GM21717 (cell line): ENCODE measurements at regions not wholly inside any gene's neighbourhood (a gene's known extent, or its start where the extent isn't known, plus 50 kb on each side); places are given as distances from the start of the nearest gene placed in this dataset.

ENCODE experiments used
- ATAC-seq: cut with Tn5 transposase; IDR thresholded peaks from one replicate; pipeline ENCODE4 v1.9.1; 2021; ENCODE audit warnings: mild to moderate bottlenecking, moderate library complexity; ENCODE audit not compliant: unreplicated experiment

DNA sequence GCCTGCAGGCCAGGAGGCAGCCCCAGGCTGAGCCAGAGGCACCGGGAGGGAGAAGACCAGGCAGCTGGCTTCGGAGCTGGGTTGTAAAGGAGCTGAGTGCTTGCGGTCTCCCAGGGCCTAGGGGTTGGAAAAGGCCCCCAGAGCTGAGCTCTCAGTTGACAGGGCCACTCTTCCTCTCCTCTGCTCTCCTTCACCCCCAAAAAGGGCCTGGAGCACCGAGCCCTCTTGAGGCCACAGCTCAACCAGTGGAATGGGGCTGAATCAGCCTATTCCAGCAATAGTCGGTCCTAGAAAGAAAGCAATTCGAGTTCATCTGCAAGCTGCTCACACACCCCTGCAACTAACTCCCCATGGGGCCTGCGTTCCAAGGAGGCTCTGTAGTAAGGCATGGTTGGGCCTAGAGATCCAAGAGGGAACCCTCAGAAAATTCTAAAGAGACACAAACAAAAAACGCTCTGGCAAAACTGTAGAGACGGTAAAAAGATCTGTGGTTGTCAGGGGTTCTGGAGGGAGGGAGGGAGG, 205.0 kb downstream of the BUD13 start:
- no peak for ATAC-seq

DNA sequence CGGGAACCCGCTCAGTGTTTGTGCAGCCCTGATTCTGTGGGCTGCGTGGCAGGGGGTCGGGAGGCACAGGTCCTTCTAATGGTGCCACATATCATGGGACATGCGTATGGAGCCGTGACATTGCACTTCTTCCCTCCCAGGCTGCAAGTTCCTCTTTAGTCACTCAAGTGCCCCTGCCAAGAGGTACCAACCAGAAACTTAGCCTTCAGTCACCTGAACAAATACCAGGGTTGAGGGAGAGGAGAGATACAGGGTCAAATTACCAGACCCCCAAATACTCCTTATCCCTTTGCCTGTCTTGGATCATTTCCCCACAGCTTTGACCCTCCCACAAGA, 209.1 kb downstream of the BUD13 start:
- ATAC-seq = no peak

DNA sequence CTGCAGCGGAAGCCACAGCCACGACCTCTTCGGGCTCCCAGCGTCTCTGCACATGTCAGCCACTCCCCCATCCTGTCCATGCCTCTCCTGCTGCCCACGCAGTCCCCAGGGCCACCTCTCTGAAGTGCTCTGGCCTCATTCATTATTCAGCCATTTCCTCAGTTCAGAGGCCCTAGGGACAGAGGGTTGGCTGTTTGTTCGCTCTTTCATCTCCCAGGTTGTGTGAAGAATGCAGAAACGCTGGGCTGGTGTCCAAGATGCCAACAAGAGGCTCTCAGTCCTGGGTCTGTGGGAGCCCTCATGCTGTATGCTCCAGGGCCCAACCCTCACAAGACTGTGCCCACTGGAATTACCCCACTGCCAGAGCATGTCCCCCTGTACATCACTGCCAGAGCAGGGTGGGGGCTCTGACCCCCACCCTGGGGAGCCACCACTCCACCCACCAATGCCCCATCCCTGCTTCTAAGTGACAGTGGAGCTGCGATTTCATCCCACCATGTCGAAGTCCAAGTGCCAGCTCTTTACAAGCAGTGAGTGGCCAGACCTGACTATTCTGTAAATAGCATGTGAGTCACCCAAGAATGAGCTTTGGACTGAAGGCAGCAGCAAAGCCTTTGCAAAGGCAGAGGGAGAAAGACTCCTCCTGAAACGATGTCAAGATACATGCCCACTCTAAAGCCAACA, 209.6 kb downstream of the BUD13 start:
- no peak for ATAC-seq

DNA sequence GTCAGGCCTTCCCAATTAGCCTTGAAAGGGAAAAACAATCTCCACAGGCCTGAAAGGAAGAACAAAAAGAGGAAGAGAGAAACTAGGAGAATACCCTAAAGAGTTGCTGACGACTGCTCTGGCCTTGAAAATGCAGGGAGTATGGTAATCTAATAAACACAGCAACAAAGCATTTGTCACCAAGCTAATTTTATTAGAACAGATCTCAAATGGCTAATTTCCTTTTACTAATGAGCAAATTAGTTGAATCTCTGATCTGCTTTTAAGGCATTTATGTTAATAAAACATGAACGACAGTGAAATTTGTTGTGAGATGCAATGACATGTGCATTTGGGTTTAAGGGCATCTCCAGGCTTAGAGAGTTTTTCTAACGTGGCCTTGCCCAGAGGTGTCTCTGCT, 212.2 kb downstream of the BUD13 start:
- no peak for ATAC-seq

DNA sequence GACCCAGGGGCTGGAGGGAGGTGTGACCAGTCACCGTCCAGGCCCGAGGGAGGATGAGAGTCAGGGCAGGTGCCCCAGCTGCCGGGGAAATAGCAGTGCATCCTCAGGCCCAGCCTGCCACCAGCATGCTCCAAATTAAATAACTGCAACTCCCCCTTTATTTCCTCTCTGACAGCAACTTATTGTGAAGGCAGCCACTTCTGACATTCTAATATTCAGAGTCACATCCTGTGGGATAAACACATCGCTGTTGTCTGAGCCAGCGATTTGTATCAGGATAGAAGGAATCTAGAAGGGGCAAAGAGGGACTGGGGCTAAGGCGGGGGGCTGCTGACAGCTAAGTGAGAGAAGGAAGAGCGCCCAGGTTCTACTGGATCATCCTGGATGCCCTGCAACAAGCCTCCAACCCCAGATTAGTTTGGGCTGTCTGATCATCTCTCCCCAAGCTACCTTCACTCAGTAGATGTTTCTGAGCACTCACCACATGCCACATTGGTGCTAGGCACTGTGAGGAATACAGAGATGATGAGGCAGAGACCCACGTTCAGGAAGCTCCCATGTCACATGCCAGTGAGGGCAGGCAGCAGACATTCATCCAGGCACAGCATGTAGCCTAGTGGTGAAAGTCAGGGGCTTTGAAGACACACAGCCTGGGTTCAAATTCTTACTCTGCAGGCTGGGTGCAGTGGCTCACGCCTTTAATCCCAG, 214.1 kb downstream of the BUD13 start:
- ATAC-seq = no peak

DNA sequence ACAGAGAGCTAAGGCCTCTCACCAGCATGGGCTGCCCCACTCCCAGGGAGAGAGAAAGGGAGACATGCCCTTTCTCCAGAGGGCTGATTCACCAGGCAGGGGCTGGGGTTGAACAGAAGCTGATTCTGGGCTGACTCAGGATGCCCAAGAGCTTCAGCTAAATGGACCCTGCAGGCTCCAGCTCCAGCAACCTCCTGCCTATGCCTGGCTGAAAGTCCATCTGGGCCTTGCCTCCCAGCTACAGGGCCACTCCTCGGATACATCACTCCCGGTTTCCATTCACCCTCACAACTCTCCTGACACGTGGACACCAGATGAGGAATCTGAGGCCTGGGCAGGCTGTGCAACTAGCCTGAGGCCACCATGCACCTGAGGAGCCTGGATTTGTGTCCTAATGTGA, 215.5 kb downstream of the BUD13 start:
- ATAC-seq = no peak

DNA sequence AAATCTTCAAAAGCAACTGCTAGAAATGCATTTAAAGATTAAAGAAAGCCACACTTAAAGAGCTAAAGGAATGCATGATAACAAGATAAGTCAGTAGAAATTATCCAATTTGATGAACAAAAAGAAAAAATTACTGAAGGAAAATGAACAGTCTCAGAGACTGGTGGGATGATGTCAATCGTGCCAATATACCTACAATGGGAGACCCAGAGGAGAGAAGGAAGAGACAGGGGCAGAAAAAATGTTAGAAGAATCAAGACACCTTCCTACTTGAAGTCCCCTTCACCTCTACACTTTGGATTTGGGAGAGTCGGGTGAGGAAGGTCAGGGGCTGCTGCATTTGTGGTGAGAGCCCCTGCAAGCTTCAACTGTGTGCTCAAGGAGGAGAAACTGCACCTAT, 216.3 kb downstream of the BUD13 start:
- ATAC-seq = no peak

DNA sequence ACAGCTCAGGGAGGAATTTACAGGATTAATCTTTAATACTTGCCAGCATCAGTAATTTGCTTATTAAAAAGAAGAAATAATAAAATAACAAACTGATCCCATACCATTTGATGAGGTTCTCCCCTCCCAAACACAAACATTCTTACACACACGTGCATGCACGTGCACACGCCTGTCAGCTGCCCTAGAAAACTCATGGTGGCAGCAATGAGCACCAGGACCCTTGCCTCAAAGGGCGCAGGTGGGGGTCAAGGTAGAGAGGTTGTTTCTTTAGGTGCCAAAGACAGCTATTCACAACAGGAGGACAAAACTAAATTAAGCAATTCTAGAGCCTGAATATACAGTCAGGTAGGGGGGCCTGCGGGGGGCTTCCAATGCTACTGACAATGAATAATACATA, 219.3 kb downstream of the BUD13 start:
- no peak for ATAC-seq

DNA sequence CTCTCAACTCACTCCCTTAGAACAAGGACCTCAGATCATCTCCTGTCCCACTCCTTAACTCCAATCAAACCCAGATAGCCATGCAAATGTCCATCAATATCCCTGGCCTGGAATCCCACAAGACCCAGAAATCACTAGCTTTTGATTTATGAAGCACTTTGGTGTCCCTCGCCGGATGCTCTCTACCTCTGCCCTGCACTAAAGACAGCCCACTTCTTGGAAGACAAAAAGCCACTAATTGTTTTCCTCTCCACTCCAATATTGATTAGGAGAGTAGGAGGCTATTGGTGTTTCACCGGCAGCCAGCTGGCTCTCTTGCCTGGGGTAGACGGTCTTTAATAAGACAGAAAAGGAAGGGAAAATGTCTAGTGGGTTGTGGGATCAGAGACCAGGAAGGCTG, 221.2 kb downstream of the BUD13 start:
- no peak for ATAC-seq

DNA sequence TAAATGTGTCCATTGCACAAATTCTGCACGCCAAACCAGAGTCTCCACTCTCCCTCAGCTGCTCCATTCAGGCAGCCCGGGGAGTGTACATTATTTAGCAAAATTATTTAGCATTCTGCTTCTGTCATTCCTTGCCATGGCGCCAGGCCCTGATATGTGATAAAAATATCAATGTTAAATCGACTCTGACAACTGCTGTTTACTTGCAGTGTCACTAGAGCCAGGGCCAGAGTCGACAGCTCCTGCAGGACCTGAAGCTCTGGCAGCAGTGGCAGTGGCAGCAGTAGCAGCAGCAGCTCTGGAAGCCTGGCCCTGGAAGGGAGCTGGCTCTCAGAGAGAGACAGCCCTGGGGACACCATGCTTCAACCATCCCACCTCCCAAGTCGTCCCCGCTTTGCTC, 224.5 kb downstream of the BUD13 start:
- ATAC-seq = no peak

DNA sequence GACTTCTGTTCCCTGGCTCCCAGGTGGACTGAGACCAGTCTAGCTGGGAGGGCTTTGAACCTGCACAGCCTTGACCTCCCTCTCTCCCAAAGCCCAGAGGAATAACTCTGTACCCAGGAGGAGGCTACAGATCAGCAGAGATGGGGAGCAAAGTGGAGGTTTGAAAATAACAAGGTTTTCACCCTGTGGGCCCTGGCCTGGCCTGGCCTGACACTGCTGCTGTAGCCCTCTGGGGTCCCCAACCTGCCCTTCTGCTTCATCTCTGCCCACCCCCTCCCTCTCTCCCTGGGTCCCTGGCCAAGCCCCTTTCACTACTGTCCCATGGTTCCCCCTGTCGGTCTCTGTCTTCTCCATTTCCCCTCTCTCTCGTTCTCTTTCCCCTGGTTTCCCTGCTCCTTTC, 225.2 kb downstream of the BUD13 start:
- ATAC-seq = no peak

DNA sequence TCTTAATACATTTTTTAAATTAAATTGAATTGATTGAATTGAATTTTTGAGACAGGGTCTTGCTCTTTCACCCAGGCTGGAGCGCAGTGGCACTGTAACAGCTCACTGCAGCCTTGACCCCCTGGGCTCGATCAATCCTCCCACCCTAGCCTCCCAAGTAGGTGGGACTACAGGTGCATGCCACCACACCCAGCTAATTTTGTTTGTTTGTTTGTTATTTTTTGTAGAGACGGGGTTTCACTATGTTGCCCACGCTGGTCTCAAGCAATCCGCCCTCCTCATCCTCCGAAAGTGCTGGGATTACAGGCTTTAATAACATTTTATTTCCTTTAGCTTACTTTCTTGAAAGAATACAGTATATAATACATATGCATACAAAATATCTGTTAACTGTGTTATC, 226.9 kb downstream of the BUD13 start:
- no peak for ATAC-seq

DNA sequence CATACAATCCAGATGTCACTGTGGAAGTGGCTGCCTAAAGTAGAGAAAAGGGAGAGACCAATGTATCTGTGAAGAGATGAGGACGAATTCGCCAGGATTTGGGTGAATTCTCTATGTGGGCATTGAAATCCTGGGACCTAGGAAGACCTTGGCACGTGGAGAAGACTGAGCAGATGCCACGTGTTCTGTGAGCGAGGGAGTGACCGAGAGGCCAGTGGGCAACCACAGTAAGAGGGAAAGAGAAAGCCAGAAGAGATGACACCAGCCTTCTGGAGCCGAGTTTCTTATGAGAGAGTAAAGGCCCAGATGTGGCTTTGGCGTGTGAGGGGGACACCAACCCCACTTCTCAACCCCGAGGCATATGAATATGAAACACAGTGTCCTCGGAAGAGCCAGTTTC, 228.1 kb downstream of the BUD13 start:
- ATAC-seq = no peak

DNA sequence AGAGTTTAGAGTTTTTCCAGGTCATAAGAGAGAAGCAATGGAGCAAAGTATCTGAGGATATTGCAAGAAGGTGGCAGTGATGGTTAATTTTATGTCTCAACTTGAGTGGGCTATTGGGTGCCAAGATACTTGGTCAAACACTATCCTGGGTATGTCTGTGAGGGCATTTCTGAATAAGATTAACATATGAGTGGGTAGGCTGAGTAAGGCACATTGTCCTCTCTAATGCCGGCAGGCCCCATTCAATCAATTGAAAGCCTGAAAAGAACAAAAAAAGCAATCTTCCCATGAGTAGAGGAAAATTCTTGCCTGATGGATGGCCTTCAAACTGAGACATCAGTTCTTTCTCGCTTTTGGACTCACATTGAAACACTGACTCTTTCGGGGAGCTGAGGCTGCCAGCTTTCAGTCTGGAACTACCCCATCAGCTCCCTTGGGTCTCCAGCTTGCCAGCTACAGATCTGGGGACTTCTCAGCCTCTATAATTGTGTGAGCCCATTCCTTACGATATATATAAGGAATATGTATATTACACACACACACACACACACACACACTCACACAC, 228.8 kb downstream of the BUD13 start:
- ATAC-seq = no peak

DNA sequence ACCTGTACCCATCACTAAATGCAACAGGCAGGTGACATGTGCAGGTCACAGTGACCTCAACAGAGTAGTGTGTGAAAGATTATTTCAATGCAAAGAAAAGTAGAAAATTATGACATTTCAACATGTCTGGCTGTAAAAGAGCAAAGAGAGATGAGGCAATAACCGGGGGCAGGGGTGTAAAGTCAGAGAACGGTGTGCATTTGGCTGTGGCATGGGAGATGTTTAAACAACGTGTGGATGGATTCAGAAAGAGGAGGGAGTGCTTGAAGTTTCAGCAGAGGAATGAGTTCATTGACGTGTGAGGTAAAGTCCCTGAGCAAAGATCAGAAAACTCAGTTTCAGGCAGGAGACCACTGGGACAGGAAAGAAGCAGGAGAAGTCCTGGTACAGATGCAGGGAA, 229.7 kb downstream of the BUD13 start:
- ATAC-seq = no peak

DNA sequence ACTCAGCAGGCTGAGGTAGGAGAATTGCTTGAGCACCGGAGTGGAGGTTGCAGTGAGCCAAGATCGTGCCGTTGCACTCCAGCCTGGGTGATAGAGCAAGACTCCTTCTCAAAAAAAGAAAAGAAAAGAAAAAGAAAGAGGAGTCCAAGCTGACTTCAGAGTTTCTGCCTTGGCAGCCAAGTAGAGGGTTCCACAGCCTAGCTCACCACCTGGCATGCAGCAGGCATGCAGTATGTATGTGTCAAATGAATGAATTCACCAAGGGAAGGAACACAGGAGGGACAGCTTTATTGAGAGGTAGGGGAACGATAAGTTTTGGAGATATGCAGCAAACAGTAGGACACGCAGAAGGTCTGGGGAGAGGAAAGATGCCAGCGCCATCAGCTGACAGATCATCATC, 230.4 kb downstream of the BUD13 start:
- ATAC-seq = no peak

DNA sequence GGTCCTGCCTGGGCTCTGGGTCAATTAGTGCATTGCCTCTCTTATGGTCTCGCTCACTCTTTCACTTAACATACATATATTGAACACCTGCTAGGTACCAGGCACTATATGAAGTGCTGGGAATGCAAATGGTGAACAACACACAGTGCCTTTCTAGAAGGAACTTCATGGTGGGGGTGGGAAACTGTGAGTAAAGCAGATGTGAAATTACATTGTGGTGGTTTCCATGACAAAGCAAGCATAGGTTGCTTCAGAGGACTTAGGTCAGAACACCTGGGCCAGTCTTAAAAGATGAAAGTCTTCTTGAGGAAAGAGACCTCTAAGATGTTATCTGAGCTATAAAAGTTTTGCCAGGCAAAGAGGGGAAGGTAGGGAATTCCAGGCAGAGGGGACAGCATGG, 231.3 kb downstream of the BUD13 start:
- ATAC-seq = no peak

DNA sequence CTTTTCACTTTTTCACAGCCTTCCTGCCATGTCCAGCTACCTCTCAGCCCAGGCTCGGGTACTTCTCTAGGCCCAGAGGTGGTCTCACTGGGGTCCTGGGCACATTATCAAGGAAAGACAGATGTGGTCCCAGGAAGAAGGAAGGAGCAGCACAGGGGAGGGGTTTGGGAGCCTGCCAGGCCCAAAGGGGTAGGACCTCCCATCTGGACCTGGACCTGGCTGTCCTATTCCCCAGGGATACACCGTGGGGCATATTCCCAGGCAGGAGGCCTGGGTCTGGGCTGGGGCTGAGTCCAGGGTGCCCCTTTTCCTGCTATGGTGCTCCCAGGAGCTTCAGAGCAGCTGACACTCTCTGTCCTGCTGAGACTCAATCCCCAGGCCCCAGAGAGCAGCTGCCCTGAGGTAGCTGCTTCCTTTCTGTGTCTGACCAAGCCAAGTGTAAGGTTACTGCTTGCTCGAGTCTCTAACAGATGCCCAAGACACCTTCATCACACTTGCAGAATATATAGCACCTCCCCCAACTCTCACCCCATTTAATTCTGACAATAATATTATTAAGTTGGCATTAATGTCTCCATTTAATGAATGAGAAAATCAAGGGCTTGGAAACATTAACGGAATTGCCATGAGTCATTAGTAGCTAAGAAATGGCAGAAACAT, 232.0 kb downstream of the BUD13 start:
- ATAC-seq = no peak

DNA sequence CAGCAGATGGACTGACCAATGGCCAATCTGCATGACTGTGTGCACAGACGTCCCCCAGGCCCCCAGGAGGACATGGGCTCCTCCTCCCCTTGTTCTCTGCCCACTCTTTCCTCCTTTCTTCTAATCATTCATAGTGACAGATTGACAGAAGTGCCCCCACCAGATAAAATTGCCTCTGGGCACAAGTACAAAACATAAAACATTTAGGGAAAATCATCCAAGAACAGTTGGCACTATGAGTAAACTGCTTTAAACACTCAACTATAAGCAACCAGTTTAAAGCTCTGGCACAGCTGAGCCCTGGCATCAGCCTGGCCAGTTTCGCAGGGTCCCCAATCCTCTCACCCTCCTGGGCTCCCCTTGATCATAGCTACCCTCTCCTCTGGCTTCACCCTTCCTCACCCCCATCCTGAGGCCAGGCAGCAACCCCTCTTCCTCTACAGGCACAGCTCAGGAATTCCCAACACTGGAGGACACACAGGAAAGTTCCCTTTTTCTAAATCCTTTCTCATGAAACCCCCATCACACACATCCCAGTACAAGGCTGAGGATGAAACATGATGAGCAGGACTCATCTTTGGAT, 232.9 kb downstream of the BUD13 start:
- no peak for ATAC-seq

DNA sequence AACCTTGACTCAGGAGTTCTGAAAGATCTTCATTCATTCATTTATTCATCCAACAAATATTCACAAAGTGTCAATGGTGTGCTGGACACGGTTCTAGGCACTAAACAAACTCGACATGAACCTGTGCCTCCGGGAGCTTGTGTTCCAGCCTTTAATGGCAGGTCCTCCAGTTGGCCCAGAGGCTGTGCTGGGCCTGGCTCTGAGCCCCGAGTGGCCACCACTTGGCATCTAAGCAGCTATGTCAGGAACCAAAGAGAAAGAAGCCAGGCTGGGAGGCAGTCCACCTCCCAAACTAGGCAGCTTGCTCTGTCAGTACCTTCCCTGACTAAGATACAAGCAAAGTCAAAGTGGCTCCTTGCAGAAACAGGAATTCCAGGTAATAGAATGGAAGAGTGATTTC, 233.6 kb downstream of the BUD13 start:
- ATAC-seq = no peak

DNA sequence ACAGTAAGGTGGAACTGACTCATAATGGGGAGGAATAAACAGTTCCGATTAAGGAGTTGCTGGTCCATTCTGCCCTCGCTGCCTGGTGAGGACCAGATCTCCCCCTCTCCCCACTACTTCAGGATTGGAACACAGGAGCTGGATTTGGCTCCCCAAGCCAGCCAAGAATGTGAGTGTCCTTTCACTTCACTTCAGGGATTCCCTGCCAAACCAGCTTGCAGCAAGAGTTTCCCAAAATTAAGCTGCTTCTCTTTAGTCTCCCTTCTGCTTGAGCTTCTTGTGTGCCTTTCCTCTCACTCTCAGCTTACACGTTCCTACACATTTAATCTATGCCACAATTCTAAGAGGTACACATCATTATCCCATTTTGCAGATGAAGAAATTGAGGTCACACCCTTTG, 234.1 kb downstream of the BUD13 start:
- ATAC-seq = no peak

DNA sequence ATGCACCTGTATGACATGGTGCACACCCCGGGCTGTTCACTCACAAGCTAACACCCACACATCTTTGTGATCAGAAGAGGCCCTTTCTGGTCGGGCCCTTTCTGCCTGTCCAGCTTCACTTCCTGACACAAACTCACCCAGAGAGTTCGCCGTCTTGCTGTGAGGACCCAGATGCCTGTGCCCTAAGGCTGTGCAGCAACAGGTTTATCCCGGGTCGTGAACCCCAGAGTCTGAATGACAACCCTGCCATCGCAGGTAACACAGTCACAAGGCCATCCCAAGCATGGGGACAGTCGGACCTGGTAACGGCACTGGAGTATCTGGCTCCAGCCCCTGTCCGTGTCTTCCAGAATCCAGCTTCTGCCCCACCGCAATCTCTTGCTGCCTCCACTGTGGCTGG, 235.1 kb downstream of the BUD13 start:
- ATAC-seq = no peak
